GM12874 (cell line): ENCODE measurements at regions not wholly inside any gene's neighbourhood (a gene's known extent, or its start where the extent isn't known, plus 50 kb on each side); places are given as distances from the start of the nearest gene placed in this dataset.

Source experiments
- CTCF ChIP-seq: IDR thresholded peaks from 2 replicates; pipeline ENCODE4 v1.5.1; 2011; ENCODE audit warnings: low read depth, mild to moderate bottlenecking, control low read depth, low read length, moderate library complexity; ENCODE audit not compliant: insufficient read depth

- TF ChIP-seq CTCF, result no peak
These were observed 139.4 kb upstream of the CNTN1 start for GRCh38 chr12:40552868-40553267.

- no peak for TF ChIP-seq CTCF
These were observed 134.3 kb upstream of the CNTN1 start for GRCh38 chr12:40557980-40558379.

GRCh38 chr12:40559865-40560264, 132.4 kb upstream of the CNTN1 start:
- no peak for TF ChIP-seq CTCF

DNA sequence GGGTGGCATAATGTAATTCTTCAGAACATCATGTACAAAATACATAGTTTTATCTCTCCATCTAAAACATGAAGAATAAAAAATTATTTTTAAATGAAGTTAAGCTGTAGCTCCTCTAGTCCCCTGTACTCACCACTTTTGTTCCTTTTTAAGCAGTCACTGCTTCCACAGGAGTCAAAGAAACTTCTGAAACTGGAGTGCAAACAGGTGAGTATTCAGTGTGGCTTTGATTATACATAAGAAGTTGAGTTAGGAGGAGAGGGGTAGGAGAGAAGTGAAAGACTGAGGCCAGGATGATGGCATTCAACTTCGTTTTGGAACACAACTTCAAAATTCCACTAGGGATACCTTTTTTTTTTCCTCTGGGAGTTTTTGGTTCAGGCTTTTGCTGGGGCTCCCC, 131.4 kb upstream of the CNTN1 start:
- no peak for TF ChIP-seq CTCF

GRCh38 chr12:40561395-40561966, 130.8 kb upstream of the CNTN1 start:
- TF ChIP-seq CTCF, result no peak

GRCh38 chr12:40565029-40565633, 127.1 kb upstream of the CNTN1 start:
- TF ChIP-seq CTCF, result no peak

DNA sequence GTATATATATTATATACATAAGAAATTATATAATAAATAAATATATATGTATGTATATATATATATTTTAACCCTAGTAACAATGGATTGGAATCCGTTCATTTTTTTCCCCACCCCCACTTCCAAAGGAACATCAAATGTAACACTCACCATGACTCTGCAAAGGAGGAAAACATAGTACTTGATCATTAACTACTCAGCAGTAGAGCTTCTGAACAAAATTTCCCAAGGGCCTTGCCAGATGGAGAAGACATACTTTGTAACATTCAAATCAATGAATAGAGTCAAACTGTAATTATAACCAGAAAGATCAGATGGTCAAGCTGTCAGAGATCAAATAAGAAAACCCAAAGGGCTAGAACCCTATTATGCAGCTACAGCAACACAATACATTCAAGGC, 126.0 kb upstream of the CNTN1 start:
- no peak for TF ChIP-seq CTCF
